ENCODE measurements at regions not wholly inside any gene's neighbourhood (a gene's known extent, or its start where the extent isn't known, plus 50 kb on each side); places are given as distances from the start of the nearest gene placed in this dataset.

GRCh38 chr15:70280781-70281180 lies 183.1 kb upstream of the TLE3 start:
- DNase-seq = no peak

DNA sequence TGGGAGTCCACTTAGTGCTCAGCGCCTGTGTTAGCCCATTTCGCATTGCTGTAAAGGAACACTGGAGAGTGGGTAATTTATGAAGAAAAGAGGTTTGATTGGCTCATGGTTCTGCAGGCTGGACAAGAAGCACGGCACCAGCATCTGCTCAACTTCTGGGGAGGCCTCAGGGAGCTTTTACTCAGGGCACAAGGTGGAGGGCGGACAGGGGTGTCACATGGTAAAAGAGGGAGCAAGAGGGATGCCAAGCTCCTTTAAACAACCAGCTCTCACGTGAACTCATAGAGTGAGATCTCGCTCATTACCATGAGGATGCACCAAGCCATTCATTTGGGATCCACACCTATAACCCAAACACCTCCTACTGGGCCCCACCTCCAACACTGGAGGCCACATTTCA lies 181.4 kb upstream of the TLE3 start:
- no peak for DNase-seq

- DNase-seq = no peak
Measured at GRCh38 chr15:70278644-70279043, 180.9 kb upstream of the TLE3 start.

GRCh38 chr15:70277556-70277955 lies 179.8 kb upstream of the TLE3 start:
- no peak for DNase-seq

GRCh38 chr15:70276401-70276800 lies 178.7 kb upstream of the TLE3 start:
- DNase-seq = no peak

- no peak for DNase-seq
Measured at GRCh38 chr15:70275461-70276138, 177.9 kb upstream of the TLE3 start.

DNA sequence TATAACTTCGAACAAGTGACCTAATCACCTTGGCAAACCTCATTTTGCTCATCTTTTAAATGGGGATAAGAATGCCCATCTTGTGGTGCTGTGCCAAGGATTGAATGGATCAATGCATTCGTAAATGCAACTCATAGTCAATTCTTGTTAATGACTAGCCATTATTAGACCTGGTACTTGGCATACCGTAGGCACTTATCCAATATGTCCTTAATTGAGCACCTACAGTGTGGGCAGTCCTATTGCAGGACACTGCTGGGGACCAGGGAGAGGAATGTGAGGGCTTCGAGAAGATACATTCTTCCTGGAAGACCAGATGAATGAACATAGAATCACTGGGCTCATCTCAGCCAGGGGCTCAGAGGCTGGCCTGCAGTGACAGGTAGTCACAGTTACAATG lies 177.2 kb upstream of the TLE3 start:
- no peak for DNase-seq

DNA sequence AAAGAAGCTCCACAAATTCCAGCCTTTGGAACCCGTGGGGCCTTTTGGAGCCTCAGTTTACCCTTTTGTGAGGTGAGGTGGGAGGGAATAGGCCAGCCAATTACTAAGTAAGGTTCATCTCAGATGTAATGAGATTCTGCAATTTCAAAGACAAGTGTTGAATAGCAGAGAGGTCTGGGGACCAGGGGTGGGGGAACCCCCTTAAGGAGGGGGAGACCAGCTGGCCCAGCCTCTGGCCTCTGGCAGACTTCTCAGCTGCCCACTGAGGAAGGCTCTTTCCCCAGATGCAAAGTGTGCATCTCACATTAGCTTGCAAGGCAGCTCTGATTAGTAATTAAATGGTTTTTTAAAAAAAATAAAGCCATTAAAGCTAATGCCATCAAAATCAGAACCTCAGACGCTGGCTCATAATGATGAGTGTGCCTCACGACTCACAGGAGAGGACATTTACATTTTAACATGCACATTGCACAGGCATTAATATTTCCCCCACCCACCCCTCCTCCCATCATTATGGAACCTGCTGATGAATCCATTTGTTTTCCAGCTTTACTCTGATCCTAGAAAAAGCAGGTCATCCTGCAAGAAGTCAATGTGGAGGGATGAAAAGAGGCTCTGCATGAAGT lies 176.7 kb upstream of the TLE3 start:
- DNase-seq = no peak

DNA sequence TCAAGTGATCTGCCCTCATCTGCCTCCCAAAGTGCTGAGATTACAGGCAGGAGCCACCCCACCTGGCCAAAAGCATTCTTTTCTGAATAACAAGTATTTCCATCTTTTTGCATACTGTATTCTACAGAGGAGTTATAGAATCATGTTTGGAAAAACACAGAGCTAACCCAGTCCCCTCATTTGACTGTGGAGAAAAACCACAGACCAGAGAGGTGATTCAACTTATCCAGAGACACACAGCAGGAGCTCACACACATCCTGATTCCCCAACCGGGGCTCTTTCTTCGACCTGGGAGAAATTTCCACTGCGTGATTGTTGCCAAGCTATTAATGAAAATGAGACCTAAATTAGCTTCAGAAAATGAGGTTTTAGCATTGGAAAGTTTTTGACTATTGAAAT lies 176.1 kb upstream of the TLE3 start:
- DNase-seq = no peak

DNA sequence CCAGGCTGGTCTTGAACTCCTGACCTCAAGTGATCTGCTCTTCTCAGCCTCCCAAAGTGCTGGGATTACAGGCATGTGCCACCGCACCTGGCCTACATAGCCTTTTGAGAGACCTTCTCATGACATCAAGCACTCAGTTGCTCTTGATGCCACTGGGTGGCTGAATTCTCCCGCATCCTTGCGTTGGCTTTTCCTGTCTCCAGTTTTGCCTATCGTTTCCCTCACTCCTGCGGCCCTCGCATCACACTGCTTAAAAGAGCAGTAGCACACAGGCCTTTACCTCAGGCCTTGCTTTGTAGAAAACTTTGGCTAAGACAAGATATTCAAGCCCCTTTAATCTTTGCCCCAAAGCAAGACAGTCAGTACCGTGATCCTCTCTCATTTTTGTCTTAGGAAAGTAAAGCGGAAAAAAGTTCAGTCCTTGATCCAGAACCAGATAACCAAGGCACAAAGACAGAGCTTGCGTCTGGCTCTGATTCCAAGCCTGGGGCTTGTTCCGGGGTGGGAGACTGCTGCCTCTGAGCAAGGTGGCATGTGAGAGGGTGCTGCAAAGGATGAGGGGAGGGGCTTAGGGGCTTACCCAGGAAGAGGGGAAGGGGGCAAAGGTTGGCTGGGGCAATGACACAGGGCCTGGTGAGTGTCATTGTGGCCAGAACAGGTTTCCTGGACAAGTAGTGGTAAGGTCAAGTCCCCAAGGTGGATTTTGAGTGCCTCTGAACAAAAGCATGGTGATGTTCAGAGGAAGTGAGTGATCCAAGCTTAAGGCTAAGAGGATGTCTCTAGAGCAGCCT lies 175.0 kb upstream of the TLE3 start:
- DNase-seq = no peak

GRCh38 chr15:70271422-70272088 lies 173.8 kb upstream of the TLE3 start:
- DNase-seq = peak in 2 of 3 donors; percentile 44 to 88

- DNase-seq = no peak
Measured at GRCh38 chr15:70270752-70271111, 173.0 kb upstream of the TLE3 start.

GRCh38 chr15:70269991-70270751 lies 172.5 kb upstream of the TLE3 start:
- peak in 2 of 3 donors; percentile 47 to 75 for DNase-seq

DNA sequence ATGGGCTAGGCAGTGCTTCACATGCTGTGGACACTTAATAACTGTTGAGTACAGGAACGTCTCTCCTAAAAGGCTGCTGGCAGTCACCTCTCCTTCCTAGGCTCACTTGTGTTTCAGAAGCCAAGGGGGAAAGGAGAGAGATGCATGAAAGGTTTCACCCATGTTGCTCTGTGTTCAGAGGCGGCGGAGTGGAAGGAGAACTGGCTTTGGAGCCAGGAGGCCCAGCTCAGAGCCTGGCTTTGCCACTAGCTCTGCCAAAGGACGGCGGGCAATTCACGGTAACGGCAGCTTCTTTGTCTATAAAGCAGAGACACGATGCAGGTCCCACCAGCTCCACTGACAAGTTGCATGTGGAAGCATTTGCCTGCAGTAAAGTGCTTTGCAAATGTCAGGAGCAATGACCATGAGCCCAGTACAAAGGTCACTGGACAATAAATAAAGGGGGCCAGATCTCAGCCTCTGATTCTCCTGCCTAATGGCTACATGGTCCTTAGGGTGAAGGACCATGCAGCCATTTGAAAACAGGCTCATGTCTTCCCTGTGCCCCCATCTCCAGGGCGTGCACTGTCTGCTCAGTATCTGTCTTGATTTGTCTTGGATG lies 171.7 kb upstream of the TLE3 start:
- no peak for DNase-seq

GRCh38 chr15:70268698-70269251 lies 171.1 kb upstream of the TLE3 start:
- DNase-seq = no peak

DNA sequence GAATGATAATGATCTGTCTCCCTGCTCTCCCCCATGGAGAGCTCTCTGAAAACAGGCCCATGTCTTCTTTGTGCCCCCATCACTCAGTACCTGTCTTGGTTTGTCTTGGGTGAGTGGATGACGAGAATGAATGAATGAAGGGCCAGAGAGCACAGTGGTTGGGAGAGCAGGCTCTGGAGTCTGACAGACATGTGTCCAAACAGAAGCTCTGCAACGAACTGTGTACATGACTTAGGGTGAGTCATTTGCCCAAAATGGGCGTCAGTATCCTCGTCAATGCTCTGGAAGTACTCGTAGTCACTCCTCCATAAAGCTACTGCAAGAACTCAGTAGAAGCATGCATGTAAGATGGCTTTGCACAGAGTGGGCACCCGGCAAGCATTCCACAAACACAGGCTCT lies 170.2 kb upstream of the TLE3 start:
- DNase-seq = no peak

- DNase-seq = no peak
Measured at GRCh38 chr15:70267306-70267705, 169.6 kb upstream of the TLE3 start.

GRCh38 chr15:70266412-70267121 lies 168.8 kb upstream of the TLE3 start:
- DNase-seq = peak in 2 of 3 donors; percentile 59 to 80

DNA sequence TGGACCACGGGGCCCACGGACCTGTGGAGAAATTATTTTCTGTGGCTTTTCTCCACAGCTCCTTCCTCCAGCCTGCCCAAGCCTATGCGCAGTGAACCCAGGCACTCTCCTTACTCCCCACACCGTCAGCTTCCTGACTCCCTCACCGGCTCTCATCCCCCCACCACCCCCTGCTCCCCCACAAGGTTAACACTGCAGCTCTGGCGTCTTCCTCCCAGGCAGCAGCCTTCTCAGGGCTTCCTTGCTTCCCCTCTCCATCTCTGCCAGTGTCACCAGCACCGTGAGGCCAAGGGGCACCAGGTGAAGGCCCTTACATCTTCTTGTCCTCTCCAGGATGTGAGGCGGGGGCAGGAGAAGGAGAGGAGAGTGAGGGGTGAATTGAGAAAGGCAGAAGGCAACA lies 168.3 kb upstream of the TLE3 start:
- DNase-seq = no peak

- no peak for DNase-seq
Measured at GRCh38 chr15:70265466-70265978, 167.8 kb upstream of the TLE3 start.

All from muscle of back (tissue), 3 donors.